K562 (cell line): ENCODE measurements at regions not wholly inside any gene's neighbourhood (a gene's known extent, or its start where the extent isn't known, plus 50 kb on each side); places are given as distances from the start of the nearest gene placed in this dataset.

ENCODE experiments used
- TCF7 ChIP-seq: sonication (generic); IDR thresholded peaks from 2 replicates; pipeline ENCODE4 v1.6.1; 2016; ENCODE audit warnings: antibody characterized with exemption, borderline replicate concordance
- TF ChIP-seq, protein P1 (sequence below): fragments of 250-450 bp; sonication (Bioruptor Pico); IDR thresholded peaks from 2 replicates; pipeline ENCODE4 v1.4.0; 2020; ENCODE audit warnings: mild to moderate bottlenecking

DNA sequence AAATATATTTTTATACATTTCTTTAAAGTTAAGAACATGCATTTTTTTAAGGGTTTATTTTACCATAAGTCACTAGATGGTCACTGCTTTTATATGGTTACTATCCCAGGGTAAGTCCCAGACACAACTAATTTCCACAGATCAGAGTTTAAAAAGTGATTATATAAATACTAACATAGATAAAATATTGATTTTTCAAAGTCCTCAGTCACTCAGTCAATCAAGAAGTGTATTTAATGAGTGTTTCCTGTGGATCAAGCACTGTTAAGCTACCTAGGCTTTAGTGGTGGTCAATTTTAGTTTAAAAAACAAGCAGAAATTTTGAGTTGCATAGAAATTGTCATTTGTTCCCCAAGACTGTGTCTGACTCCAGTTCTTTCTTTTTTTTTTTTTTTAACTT, 399.5 kb upstream of the SYNCRIP start:
- no peak for TF ChIP-seq TCF7
- TF ChIP-seq, protein P1, sequence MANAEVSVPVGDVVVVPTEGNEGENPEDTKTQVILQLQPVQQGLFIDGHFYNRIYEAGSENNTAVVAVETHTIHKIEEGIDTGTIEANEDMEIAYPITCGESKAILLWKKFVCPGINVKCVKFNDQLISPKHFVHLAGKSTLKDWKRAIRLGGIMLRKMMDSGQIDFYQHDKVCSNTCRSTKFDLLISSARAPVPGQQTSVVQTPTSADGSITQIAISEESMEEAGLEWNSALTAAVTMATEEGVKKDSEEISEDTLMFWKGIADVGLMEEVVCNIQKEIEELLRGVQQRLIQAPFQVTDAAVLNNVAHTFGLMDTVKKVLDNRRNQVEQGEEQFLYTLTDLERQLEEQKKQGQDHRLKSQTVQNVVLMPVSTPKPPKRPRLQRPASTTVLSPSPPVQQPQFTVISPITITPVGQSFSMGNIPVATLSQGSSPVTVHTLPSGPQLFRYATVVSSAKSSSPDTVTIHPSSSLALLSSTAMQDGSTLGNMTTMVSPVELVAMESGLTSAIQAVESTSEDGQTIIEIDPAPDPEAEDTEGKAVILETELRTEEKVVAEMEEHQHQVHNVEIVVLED (CRISPR knock-in tag), result no peak
